HFFc6 (cell line): ENCODE measurements at regions not wholly inside any gene's neighbourhood (a gene's known extent, or its start where the extent isn't known, plus 50 kb on each side); places are given as distances from the start of the nearest gene placed in this dataset.
"Not testable (repeated sequence)": the region's sequence is repeated elsewhere in the genome, so short reads cannot be mapped to it uniquely, and the experiment has no call there.

Source experiments
- DNase-seq: peaks from one replicate; pipeline ENCODE4 v3.0.0-alpha.2; 2018
- H3K27ac Mint-ChIP-seq: 2 replicates; pipeline ENCODE4 v1.8.0; 2020; ENCODE audit warnings: mild to moderate bottlenecking, mixed read lengths
- H3K27me3 Mint-ChIP-seq: 2 replicates; pipeline ENCODE4 v1.8.0; 2021; ENCODE audit warnings: mild to moderate bottlenecking, moderate library complexity, mixed read lengths; ENCODE audit not compliant: insufficient read depth
- H3K36me3 Mint-ChIP-seq: 2 replicates; pipeline ENCODE4 v1.8.0; 2021; ENCODE audit warnings: low read depth, mixed read lengths
- H3K4me1 Mint-ChIP-seq: 2 replicates; pipeline ENCODE4 v1.8.0; 2020; ENCODE audit warnings: low read depth, mixed read lengths
- H3K4me3 Mint-ChIP-seq: 2 replicates; pipeline ENCODE4 v1.8.0; 2020; ENCODE audit warnings: mild to moderate bottlenecking, moderate library complexity, mixed read lengths
- H3K9me3 Mint-ChIP-seq: 2 replicates; pipeline ENCODE4 v1.8.0; 2020; ENCODE audit warnings: mild to moderate bottlenecking, mixed read lengths
- CTCF ChIP-seq: fragments of 200-600 bp; sonication (generic); IDR thresholded peaks from 2 replicates; pipeline ENCODE4 v1.5.0; 2021; ENCODE audit warnings: antibody characterized with exemption, mild to moderate bottlenecking

- not testable (repeated sequence) for H3K27me3 Mint-ChIP-seq, H3K27ac Mint-ChIP-seq, H3K36me3 Mint-ChIP-seq, DNase-seq, H3K4me3 Mint-ChIP-seq, H3K9me3 Mint-ChIP-seq, H3K4me1 Mint-ChIP-seq
Observed at GRCh38 chr12:10453-10852, 56.1 kb upstream of the IQSEC3 start.

GRCh38 chr12:10879-11812, 55.4 kb upstream of the IQSEC3 start:
- H3K27me3 Mint-ChIP-seq, H3K4me1 Mint-ChIP-seq, H3K9me3 Mint-ChIP-seq, H3K27ac Mint-ChIP-seq, H3K4me3 Mint-ChIP-seq, H3K36me3 Mint-ChIP-seq, DNase-seq: not testable (repeated sequence)
- peak; percentile 70 for TF ChIP-seq CTCF

GRCh38 chr12:12306-12705, 54.3 kb upstream of the IQSEC3 start:
- not testable (repeated sequence) for H3K4me3 Mint-ChIP-seq, H3K36me3 Mint-ChIP-seq, H3K4me1 Mint-ChIP-seq, H3K27me3 Mint-ChIP-seq, H3K27ac Mint-ChIP-seq, H3K9me3 Mint-ChIP-seq, DNase-seq

- H3K9me3 Mint-ChIP-seq, DNase-seq, H3K4me3 Mint-ChIP-seq, H3K27ac Mint-ChIP-seq, H3K4me1 Mint-ChIP-seq, H3K27me3 Mint-ChIP-seq, H3K36me3 Mint-ChIP-seq: not testable (repeated sequence)
Observed at GRCh38 chr12:12725-13640, 53.6 kb upstream of the IQSEC3 start.

GRCh38 chr12:13841-14240, 52.7 kb upstream of the IQSEC3 start:
- not testable (repeated sequence) for H3K27ac Mint-ChIP-seq, H3K36me3 Mint-ChIP-seq, H3K4me1 Mint-ChIP-seq, H3K27me3 Mint-ChIP-seq, DNase-seq, H3K4me3 Mint-ChIP-seq, H3K9me3 Mint-ChIP-seq

GRCh38 chr12:14696-15095, 51.9 kb upstream of the IQSEC3 start:
- H3K36me3 Mint-ChIP-seq, DNase-seq, H3K4me1 Mint-ChIP-seq, H3K9me3 Mint-ChIP-seq, H3K4me3 Mint-ChIP-seq, H3K27ac Mint-ChIP-seq, H3K27me3 Mint-ChIP-seq: not testable (repeated sequence)

GRCh38 chr12:15381-15780, 51.2 kb upstream of the IQSEC3 start:
- H3K27me3 Mint-ChIP-seq, H3K9me3 Mint-ChIP-seq, H3K27ac Mint-ChIP-seq, H3K4me3 Mint-ChIP-seq, H3K36me3 Mint-ChIP-seq, DNase-seq, H3K4me1 Mint-ChIP-seq: not testable (repeated sequence)

GRCh38 chr12:16019-16418, 50.5 kb upstream of the IQSEC3 start:
- H3K27ac Mint-ChIP-seq, H3K4me3 Mint-ChIP-seq, H3K27me3 Mint-ChIP-seq, DNase-seq, H3K9me3 Mint-ChIP-seq, H3K4me1 Mint-ChIP-seq, H3K36me3 Mint-ChIP-seq: not testable (repeated sequence)

GRCh38 chr12:16541-16940, 50.0 kb upstream of the IQSEC3 start:
- not testable (repeated sequence) for H3K27ac Mint-ChIP-seq, H3K36me3 Mint-ChIP-seq, H3K9me3 Mint-ChIP-seq, H3K4me1 Mint-ChIP-seq, H3K27me3 Mint-ChIP-seq, DNase-seq, H3K4me3 Mint-ChIP-seq
